ENCODE measurements at regions not wholly inside any gene's neighbourhood (a gene's known extent, or its start where the extent isn't known, plus 50 kb on each side); places are given as distances from the start of the nearest gene placed in this dataset.

GRCh38 chr13:87302034-87302433 lies 369.1 kb upstream of the SLITRK5 start:
- TF ChIP-seq CTCF (CRISPR knock-in tag; IDR thresholded peaks at IDR 0.05) (no peak), POLR2A (IDR thresholded peaks at IDR 0.05; ENCODE audit: insufficient read depth in 1 of 2, low read depth in 2 of 2, low read length in 2 of 2) (no peak), ZNF484 (CRISPR knock-in tag; IDR thresholded peaks at IDR 0.05; ENCODE audit: borderline replicate concordance, low read depth) (no peak), BRF2 (CRISPR knock-in tag; IDR thresholded peaks at IDR 0.05) (no peak), FOSL1 (CRISPR knock-in tag; IDR thresholded peaks at IDR 0.05; ENCODE audit: borderline replicate concordance) (no peak), EP300 (IDR thresholded peaks at IDR 0.05; ENCODE audit: low read depth in 2 of 2, low read length in 2 of 2) (no peak), EP300 (CRISPR knock-in tag; IDR thresholded peaks at IDR 0.05; ENCODE audit: borderline replicate concordance) (no peak), ZFP90 (CRISPR knock-in tag; IDR thresholded peaks at IDR 0.05; ENCODE audit: borderline replicate concordance) (no peak), FOXA1 (IDR thresholded peaks at IDR 0.05) (no peak), FOXA1 (CRISPR knock-in tag; IDR thresholded peaks at IDR 0.05) (no peak), GATAD2A (CRISPR knock-in tag; IDR thresholded peaks at IDR 0.05) (no peak), MNT (IDR thresholded peaks at IDR 0.05) (no peak), EZH2 (conservative IDR thresholded peaks at IDR 0.05; ENCODE audit: low read depth, low read length) (no peak), ZNF280D (CRISPR knock-in tag; IDR thresholded peaks at IDR 0.05) (no peak), ZFX (CRISPR knock-in tag; IDR thresholded peaks at IDR 0.05; ENCODE audit: low read depth) (no peak), SIX4 (CRISPR knock-in tag; IDR thresholded peaks at IDR 0.05) (no peak)

Data from HepG2 (cell line).